ENCODE measurements at regions not wholly inside any gene's neighbourhood (a gene's known extent, or its start where the extent isn't known, plus 50 kb on each side); places are given as distances from the start of the nearest gene placed in this dataset.
A peak's percentile ranks its signal among the peaks of the same experiment; 100 is the strongest.

- TF ChIP-seq CTCF (IDR thresholded peaks at IDR 0.05; ENCODE audit: low read depth, low read length) = no peak
- H3K4me3 ChIP-seq (ENCODE audit: low read depth, low read length) = no peak overlapping the region
- in situ Hi-C loops (cut with HindIII; ENCODE audit: low sequenced_read_pairs) = no loop called here
- DNase-seq (ENCODE audit: low read depth, low spot score) = no peak
These were observed 290.7 kb downstream of the PRELID2 start for GRCh38 chr5:145544401-145544800.

GRCh38 chr5:145543968-145544367, 291.2 kb downstream of the PRELID2 start:
- H3K4me3 ChIP-seq (ENCODE audit: low read depth, low read length) = no peak overlapping the region
- DNase-seq (ENCODE audit: low read depth, low spot score) = no peak
- in situ Hi-C loops (cut with HindIII; ENCODE audit: low sequenced_read_pairs) = no loop called here
- no peak for TF ChIP-seq CTCF (IDR thresholded peaks at IDR 0.05; ENCODE audit: low read depth, low read length)

- DNase-seq (ENCODE audit: low read depth, low spot score) = no peak
- in situ Hi-C loops (cut with HindIII; ENCODE audit: low sequenced_read_pairs) = no loop called here
- TF ChIP-seq CTCF (IDR thresholded peaks at IDR 0.05; ENCODE audit: low read depth, low read length) = no peak
- H3K4me3 ChIP-seq (ENCODE audit: low read depth, low read length) = no peak overlapping the region
These were observed 294.8 kb downstream of the PRELID2 start for GRCh38 chr5:145540375-145540774.

GRCh38 chr5:145539201-145539600, 295.9 kb downstream of the PRELID2 start:
- no peak for TF ChIP-seq CTCF (IDR thresholded peaks at IDR 0.05; ENCODE audit: low read depth, low read length)
- no peak overlapping the region for H3K4me3 ChIP-seq (ENCODE audit: low read depth, low read length)
- in situ Hi-C loops (cut with HindIII; ENCODE audit: low sequenced_read_pairs) = no loop called here
- no peak for DNase-seq (ENCODE audit: low read depth, low spot score)

GRCh38 chr5:145536133-145536532, 299.0 kb downstream of the PRELID2 start:
- no peak for DNase-seq (ENCODE audit: low read depth, low spot score)
- in situ Hi-C loops (cut with HindIII; ENCODE audit: low sequenced_read_pairs) = no loop called here

GRCh38 chr5:145531038-145531734, 304.0 kb downstream of the PRELID2 start:
- TF ChIP-seq CTCF (IDR thresholded peaks at IDR 0.05; ENCODE audit: low read depth, low read length) = no peak
- peak; percentile 82 for DNase-seq (ENCODE audit: low read depth, low spot score)
- in situ Hi-C loops (cut with HindIII; ENCODE audit: low sequenced_read_pairs) = no loop called here
- H3K4me3 ChIP-seq (ENCODE audit: low read depth, low read length) = no peak overlapping the region

More at GRCh38 chr5:145536133-145536532, 299.0 kb downstream of the PRELID2 start:
- TF ChIP-seq CTCF (IDR thresholded peaks at IDR 0.05; ENCODE audit: low read depth, low read length) = no peak
- H3K4me3 ChIP-seq (ENCODE audit: low read depth, low read length) = no peak overlapping the region
